HEK293 (cell line): ENCODE measurements at regions not wholly inside any gene's neighbourhood (a gene's known extent, or its start where the extent isn't known, plus 50 kb on each side); places are given as distances from the start of the nearest gene placed in this dataset.

Source experiments
- CTCF ChIA-PET: fragments of 350-600 bp; formaldehyde crosslinking; extraction: SDS; loops from one replicate; lab custom pipeline; 2021; ENCODE audit warnings: antibody characterized with exemption; lab: Yijun Ruan, JAX
- POLR2A ChIA-PET: fragments of 300-600 bp; formaldehyde crosslinking; extraction: SDS; loops from one replicate; lab custom pipeline; 2020; ENCODE audit warnings: antibody characterized with exemption, inconsistent platforms; lab: Yijun Ruan, JAX
- H3K27ac ChIP-seq: fragments of 200-500 bp; sonication (Bioruptor generic); 2 replicates; pipeline ENCODE4 v1.5.1; 2014; ENCODE audit warnings: low read depth, low read length, control low read depth, inconsistent platforms; ENCODE audit errors: extremely low read depth
- H3K36me3 ChIP-seq, 2 experiments: fragments of 200-500 bp in 1 of 2; sonication (Bioruptor generic) in 1 of 2; 1 replicate in 1 of 2; 2 replicates in 1 of 2; pipeline ENCODE4 v1.5.1; 2014 to 2017; ENCODE audit warnings: inconsistent platforms in 2 of 2, low read length in 2 of 2; ENCODE audit not compliant: control insufficient read depth in 2 of 2, insufficient read depth in 1 of 2
- H3K4me1 ChIP-seq: fragments of 200-500 bp; sonication (Bioruptor generic); 2 replicates; pipeline ENCODE4 v1.5.1; 2014; ENCODE audit warnings: mild to moderate bottlenecking, low read length, inconsistent platforms; ENCODE audit not compliant: control insufficient read depth, insufficient read depth
- H3K4me3 ChIP-seq: 2 replicates; pipeline ENCODE4 v1.5.1; 2011; ENCODE audit warnings: low read depth, mild to moderate bottlenecking, control low read depth, low read length, moderate library complexity
- H3K9me3 ChIP-seq: fragments of 200-500 bp; sonication (Bioruptor generic); 2 replicates; pipeline ENCODE4 v1.5.1; 2014; ENCODE audit warnings: low read depth, low read length, inconsistent platforms; ENCODE audit not compliant: control insufficient read depth, insufficient read depth
- FEZF1 ChIP-seq: fragments of 450-650 bp; formaldehyde crosslinking; IDR thresholded peaks from 2 replicates; pipeline ENCODE4 v1.5.1; 2016; ENCODE audit warnings: missing biosample characterization, missing genetic modification characterization
- GFI1B ChIP-seq: fragments of 450-650 bp; formaldehyde crosslinking; IDR thresholded peaks from 2 replicates; pipeline ENCODE4 v1.5.1; 2016; ENCODE audit warnings: missing biosample characterization, missing genetic modification characterization
- GLIS1 ChIP-seq: fragments of 450-650 bp; formaldehyde crosslinking; IDR thresholded peaks from 2 replicates; pipeline ENCODE4 v1.5.1; 2016; ENCODE audit warnings: missing biosample characterization, missing genetic modification characterization
- GLIS2 ChIP-seq: fragments of 450-650 bp; formaldehyde crosslinking; IDR thresholded peaks from 2 replicates; pipeline ENCODE4 v1.5.1; 2016; ENCODE audit warnings: missing biosample characterization, missing genetic modification characterization
- IKZF3 ChIP-seq: fragments of 450-650 bp; IDR thresholded peaks from 2 replicates; pipeline ENCODE4 v1.5.0; 2018; ENCODE audit warnings: missing biosample characterization, mild to moderate bottlenecking, missing genetic modification characterization, moderate library complexity
- REPIN1 ChIP-seq: fragments of 450-650 bp; formaldehyde crosslinking; IDR thresholded peaks from 2 replicates; pipeline ENCODE4 v1.5.1; 2017; ENCODE audit warnings: missing biosample characterization, missing genetic modification characterization, low read depth
- WT1 ChIP-seq: fragments of 450-650 bp; formaldehyde crosslinking; IDR thresholded peaks from 2 replicates; pipeline ENCODE4 v1.5.1; 2016; ENCODE audit warnings: missing biosample characterization, missing genetic modification characterization
- ZBTB1 ChIP-seq: fragments of 450-650 bp; formaldehyde crosslinking; IDR thresholded peaks from 2 replicates; pipeline ENCODE4 v1.5.1; 2016; ENCODE audit warnings: missing biosample characterization, missing genetic modification characterization
- ZBTB17 ChIP-seq: fragments of 450-650 bp; formaldehyde crosslinking; IDR thresholded peaks from 2 replicates; pipeline ENCODE4 v1.5.1; 2016; ENCODE audit warnings: missing biosample characterization, missing genetic modification characterization
- ZBTB21 ChIP-seq: fragments of 450-650 bp; formaldehyde crosslinking; IDR thresholded peaks from 2 replicates; pipeline ENCODE4 v1.5.1; 2017; ENCODE audit warnings: missing biosample characterization, missing genetic modification characterization
- ZIC2 ChIP-seq: fragments of 450-650 bp; formaldehyde crosslinking; IDR thresholded peaks from 2 replicates; pipeline ENCODE4 v1.5.1; 2016; ENCODE audit warnings: missing biosample characterization, missing genetic modification characterization
- ZNF202 ChIP-seq: fragments of 450-650 bp; formaldehyde crosslinking; IDR thresholded peaks from 2 replicates; pipeline ENCODE4 v1.5.1; 2016; ENCODE audit warnings: missing biosample characterization, missing genetic modification characterization, borderline replicate concordance
- ZNF223 ChIP-seq: fragments of 450-650 bp; formaldehyde crosslinking; IDR thresholded peaks from 2 replicates; pipeline ENCODE4 v1.5.1; 2016; ENCODE audit warnings: missing biosample characterization, missing genetic modification characterization
- ZNF416 ChIP-seq: fragments of 450-650 bp; formaldehyde crosslinking; IDR thresholded peaks from 2 replicates; pipeline ENCODE4 v1.5.1; 2016; ENCODE audit warnings: missing biosample characterization, missing genetic modification characterization
- ZNF423 ChIP-seq: fragments of 450-650 bp; formaldehyde crosslinking; IDR thresholded peaks from 2 replicates; pipeline ENCODE4 v1.5.1; 2016; ENCODE audit warnings: missing biosample characterization, missing genetic modification characterization
- ZNF473 ChIP-seq: fragments of 450-650 bp; formaldehyde crosslinking; IDR thresholded peaks from 2 replicates; pipeline ENCODE4 v1.5.1; 2017; ENCODE audit warnings: missing biosample characterization, missing genetic modification characterization
- ZNF530 ChIP-seq: fragments of 450-650 bp; formaldehyde crosslinking; IDR thresholded peaks from 2 replicates; pipeline ENCODE4 v1.5.1; 2016; ENCODE audit warnings: low read depth, missing biosample characterization, missing genetic modification characterization
- ZNF571 ChIP-seq: fragments of 450-650 bp; formaldehyde crosslinking; IDR thresholded peaks from 2 replicates; pipeline ENCODE4 v1.5.0; 2017; ENCODE audit warnings: missing biosample characterization, missing genetic modification characterization
- ZNF629 ChIP-seq: fragments of 450-650 bp; formaldehyde crosslinking; IDR thresholded peaks from 2 replicates; pipeline ENCODE4 v1.5.1; 2017; ENCODE audit warnings: missing biosample characterization, missing genetic modification characterization
- ZNF654 ChIP-seq: fragments of 450-650 bp; formaldehyde crosslinking; IDR thresholded peaks from 2 replicates; pipeline ENCODE4 v1.5.1; 2016; ENCODE audit warnings: low read depth, missing biosample characterization, missing genetic modification characterization
- ZNF677 ChIP-seq: fragments of 450-650 bp; IDR thresholded peaks from 2 replicates; pipeline ENCODE4 v1.5.0; 2018; ENCODE audit warnings: missing biosample characterization, mild to moderate bottlenecking, missing genetic modification characterization, moderate library complexity
- ZNF747 ChIP-seq: fragments of 450-650 bp; formaldehyde crosslinking; IDR thresholded peaks from 2 replicates; pipeline ENCODE4 v1.5.1; 2016; ENCODE audit warnings: missing biosample characterization, missing genetic modification characterization
- ZNF776 ChIP-seq: fragments of 450-650 bp; formaldehyde crosslinking; IDR thresholded peaks from 2 replicates; pipeline ENCODE4 v1.5.0; 2017; ENCODE audit warnings: missing biosample characterization, missing genetic modification characterization, borderline replicate concordance
- TF ChIP-seq, protein P1 (sequence below): sonication (generic); formaldehyde crosslinking; IDR thresholded peaks from 2 replicates; pipeline ENCODE4 v1.8.1; 2022; ENCODE audit warnings: mild to moderate bottlenecking, moderate library complexity, missing genetic modification reagents
- TF ChIP-seq, protein P2 (sequence below): fragments of 450-650 bp; formaldehyde crosslinking; IDR thresholded peaks from 2 replicates; pipeline ENCODE4 v1.5.1; 2017; ENCODE audit warnings: missing biosample characterization, missing genetic modification characterization
- TF ChIP-seq, protein P3 (sequence below): fragments of 450-650 bp; formaldehyde crosslinking; IDR thresholded peaks from 2 replicates; pipeline ENCODE4 v1.5.1; 2016; ENCODE audit warnings: missing biosample characterization, missing genetic modification characterization
- TF ChIP-seq, protein P4 (sequence below): fragments of 450-650 bp; formaldehyde crosslinking; IDR thresholded peaks from 2 replicates; pipeline ENCODE4 v1.5.1; 2016; ENCODE audit warnings: missing biosample characterization, missing genetic modification characterization
- TF ChIP-seq, protein P5 (sequence below): fragments of 450-650 bp; formaldehyde crosslinking; IDR thresholded peaks from 2 replicates; pipeline ENCODE4 v1.5.1; 2016; ENCODE audit warnings: missing biosample characterization, missing genetic modification characterization

DNA sequence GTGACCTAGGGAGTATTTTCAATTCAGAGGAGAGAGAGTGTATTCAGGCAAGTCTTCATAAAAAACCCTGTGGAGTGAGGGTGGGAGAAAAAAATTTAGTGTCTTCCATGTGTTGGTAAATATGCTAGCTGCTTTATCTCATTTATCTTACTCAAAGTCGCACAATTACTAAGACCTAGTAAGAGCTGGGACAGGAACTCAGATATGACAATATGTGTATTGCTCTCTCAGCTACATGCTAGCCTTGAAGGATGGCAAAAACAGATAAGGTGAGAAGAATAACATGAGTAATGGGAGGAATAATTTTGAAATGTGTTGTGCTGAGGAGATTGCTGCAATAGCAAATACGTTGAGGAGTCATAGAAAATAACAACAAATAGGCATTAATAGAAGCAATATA lies 458.6 kb downstream of the SH2D1A start:
- ChIA-PET CTCF (no interaction called here), POLR2A (no interaction called here)
- H3K27ac ChIP-seq: no peak overlapping the region
- H3K4me1 ChIP-seq: no peaks in the 10 kb centered on the region
- TF ChIP-seq ZBTB17 (tag by site-specific recombination) (no peak), ZNF677 (tag by site-specific recombination) (no peak), ZNF747 (no peak), WT1 (tag by site-specific recombination) (no peak), ZNF654 (tag by site-specific recombination) (no peak), ZIC2 (no peak), ZNF473 (tag by site-specific recombination) (no peak), ZNF776 (tag by site-specific recombination) (no peak), ZNF530 (tag by site-specific recombination) (no peak)
- TF ChIP-seq, protein P1, sequence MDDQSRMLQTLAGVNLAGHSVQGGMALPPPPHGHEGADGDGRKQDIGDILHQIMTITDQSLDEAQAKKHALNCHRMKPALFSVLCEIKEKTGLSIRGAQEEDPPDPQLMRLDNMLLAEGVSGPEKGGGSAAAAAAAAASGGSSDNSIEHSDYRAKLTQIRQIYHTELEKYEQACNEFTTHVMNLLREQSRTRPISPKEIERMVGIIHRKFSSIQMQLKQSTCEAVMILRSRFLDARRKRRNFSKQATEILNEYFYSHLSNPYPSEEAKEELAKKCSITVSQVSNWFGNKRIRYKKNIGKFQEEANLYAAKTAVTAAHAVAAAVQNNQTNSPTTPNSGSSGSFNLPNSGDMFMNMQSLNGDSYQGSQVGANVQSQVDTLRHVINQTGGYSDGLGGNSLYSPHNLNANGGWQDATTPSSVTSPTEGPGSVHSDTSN (CRISPR knock-in tag): no peak
- no peak overlapping the region for H3K4me3 ChIP-seq
- no peaks in the 10 kb centered on the region for H3K9me3 ChIP-seq
- no peaks in the 10 kb centered on the region for H3K36me3 ChIP-seq

DNA sequence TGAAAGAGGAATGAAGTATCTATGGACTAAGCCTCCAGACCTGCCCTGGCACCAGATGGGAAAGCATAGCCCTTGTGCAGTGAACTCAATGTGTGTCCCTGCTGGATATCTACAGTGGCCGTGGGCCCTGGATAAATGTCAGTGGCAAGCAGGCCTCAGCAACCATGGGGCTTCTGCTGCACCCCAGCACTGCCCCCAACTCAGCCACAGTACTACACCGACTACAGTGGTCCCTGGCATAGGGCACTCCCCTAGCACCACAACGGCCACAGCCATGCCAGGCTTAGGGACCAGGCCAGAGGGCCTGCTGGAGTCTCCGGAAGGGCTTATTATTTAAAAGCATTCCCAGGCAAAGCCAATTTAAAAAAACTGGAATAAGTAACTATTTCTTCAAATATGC lies 459.1 kb downstream of the SH2D1A start:
- no peak overlapping the region for H3K4me3 ChIP-seq
- H3K27ac ChIP-seq: no peak overlapping the region
- H3K4me1 ChIP-seq: no peaks in the 10 kb centered on the region
- POLR2A ChIA-PET: no interaction called here
- no peaks in the 10 kb centered on the region for H3K36me3 ChIP-seq
- CTCF ChIA-PET: interaction anchor here (0.9 kb wide), 1 partner anchor 9 kb away, joined by 4 read pairs; no protein-coding TSS in a partner anchor
- TF ChIP-seq ZBTB21 (tag by site-specific recombination) (no peak), REPIN1 (tag by site-specific recombination) (no peak), GLIS1 (tag by site-specific recombination) (no peak), GLIS2 (tag by site-specific recombination) (no peak), ZNF571 (tag by site-specific recombination) (no peak), ZNF202 (no peak), ZNF223 (tag by site-specific recombination) (no peak), ZNF629 (tag by site-specific recombination) (no peak), IKZF3 (tag by site-specific recombination) (no peak), ZNF416 (tag by site-specific recombination) (no peak), ZBTB1 (tag by site-specific recombination) (no peak), ZNF423 (tag by site-specific recombination) (no peak), FEZF1 (no peak), GFI1B (tag by site-specific recombination) (no peak)
- TF ChIP-seq, protein P2, sequence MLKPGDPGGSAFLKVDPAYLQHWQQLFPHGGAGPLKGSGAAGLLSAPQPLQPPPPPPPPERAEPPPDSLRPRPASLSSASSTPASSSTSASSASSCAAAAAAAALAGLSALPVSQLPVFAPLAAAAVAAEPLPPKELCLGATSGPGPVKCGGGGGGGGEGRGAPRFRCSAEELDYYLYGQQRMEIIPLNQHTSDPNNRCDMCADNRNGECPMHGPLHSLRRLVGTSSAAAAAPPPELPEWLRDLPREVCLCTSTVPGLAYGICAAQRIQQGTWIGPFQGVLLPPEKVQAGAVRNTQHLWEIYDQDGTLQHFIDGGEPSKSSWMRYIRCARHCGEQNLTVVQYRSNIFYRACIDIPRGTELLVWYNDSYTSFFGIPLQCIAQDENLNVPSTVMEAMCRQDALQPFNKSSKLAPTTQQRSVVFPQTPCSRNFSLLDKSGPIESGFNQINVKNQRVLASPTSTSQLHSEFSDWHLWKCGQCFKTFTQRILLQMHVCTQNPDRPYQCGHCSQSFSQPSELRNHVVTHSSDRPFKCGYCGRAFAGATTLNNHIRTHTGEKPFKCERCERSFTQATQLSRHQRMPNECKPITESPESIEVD: no peak
- TF ChIP-seq, protein P3, sequence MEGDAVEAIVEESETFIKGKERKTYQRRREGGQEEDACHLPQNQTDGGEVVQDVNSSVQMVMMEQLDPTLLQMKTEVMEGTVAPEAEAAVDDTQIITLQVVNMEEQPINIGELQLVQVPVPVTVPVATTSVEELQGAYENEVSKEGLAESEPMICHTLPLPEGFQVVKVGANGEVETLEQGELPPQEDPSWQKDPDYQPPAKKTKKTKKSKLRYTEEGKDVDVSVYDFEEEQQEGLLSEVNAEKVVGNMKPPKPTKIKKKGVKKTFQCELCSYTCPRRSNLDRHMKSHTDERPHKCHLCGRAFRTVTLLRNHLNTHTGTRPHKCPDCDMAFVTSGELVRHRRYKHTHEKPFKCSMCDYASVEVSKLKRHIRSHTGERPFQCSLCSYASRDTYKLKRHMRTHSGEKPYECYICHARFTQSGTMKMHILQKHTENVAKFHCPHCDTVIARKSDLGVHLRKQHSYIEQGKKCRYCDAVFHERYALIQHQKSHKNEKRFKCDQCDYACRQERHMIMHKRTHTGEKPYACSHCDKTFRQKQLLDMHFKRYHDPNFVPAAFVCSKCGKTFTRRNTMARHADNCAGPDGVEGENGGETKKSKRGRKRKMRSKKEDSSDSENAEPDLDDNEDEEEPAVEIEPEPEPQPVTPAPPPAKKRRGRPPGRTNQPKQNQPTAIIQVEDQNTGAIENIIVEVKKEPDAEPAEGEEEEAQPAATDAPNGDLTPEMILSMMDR (tag by site-specific recombination): no peak
- TF ChIP-seq, protein P4, sequence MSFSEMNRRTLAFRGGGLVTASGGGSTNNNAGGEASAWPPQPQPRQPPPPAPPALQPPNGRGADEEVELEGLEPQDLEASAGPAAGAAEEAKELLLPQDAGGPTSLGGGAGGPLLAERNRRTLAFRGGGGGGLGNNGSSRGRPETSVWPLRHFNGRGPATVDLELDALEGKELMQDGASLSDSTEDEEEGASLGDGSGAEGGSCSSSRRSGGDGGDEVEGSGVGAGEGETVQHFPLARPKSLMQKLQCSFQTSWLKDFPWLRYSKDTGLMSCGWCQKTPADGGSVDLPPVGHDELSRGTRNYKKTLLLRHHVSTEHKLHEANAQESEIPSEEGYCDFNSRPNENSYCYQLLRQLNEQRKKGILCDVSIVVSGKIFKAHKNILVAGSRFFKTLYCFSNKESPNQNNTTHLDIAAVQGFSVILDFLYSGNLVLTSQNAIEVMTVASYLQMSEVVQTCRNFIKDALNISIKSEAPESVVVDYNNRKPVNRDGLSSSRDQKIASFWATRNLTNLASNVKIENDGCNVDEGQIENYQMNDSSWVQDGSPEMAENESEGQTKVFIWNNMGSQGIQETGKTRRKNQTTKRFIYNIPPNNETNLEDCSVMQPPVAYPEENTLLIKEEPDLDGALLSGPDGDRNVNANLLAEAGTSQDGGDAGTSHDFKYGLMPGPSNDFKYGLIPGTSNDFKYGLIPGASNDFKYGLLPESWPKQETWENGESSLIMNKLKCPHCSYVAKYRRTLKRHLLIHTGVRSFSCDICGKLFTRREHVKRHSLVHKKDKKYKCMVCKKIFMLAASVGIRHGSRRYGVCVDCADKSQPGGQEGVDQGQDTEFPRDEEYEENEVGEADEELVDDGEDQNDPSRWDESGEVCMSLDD (tag by site-specific recombination): no peak
- TF ChIP-seq, protein P5, sequence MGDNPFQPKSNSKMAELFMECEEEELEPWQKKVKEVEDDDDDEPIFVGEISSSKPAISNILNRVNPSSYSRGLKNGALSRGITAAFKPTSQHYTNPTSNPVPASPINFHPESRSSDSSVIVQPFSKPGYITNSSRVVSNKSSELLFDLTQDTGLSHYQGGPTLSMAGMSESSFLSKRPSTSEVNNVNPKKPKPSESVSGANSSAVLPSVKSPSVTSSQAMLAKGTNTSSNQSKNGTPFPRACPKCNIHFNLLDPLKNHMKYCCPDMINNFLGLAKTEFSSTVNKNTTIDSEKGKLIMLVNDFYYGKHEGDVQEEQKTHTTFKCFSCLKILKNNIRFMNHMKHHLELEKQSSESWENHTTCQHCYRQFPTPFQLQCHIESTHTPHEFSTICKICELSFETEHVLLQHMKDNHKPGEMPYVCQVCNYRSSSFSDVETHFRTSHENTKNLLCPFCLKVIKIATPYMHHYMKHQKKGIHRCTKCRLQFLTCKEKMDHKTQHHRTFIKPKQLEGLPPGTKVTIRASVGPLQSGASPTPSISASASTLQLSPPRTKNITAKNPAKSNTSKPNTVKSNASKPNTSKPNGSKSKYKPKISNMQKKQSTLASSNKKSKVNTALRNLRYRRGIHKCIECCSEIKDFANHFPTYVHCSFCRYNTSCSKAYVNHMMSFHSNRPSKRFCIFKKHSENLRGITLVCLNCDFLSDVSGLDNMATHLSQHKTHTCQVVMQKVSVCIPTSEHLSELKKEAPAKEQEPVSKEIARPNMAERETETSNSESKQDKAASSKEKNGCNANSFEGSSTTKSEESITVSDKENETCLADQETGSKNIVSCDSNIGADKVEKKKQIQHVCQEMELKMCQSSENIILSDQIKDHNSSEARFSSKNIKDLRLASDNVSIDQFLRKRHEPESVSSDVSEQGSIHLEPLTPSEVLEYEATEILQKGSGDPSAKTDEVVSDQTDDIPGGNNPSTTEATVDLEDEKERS: no peak
- H3K9me3 ChIP-seq: no peaks in the 10 kb centered on the region
